ENCODE measurements at regions not wholly inside any gene's neighbourhood (a gene's known extent, or its start where the extent isn't known, plus 50 kb on each side); places are given as distances from the start of the nearest gene placed in this dataset.

DNA sequence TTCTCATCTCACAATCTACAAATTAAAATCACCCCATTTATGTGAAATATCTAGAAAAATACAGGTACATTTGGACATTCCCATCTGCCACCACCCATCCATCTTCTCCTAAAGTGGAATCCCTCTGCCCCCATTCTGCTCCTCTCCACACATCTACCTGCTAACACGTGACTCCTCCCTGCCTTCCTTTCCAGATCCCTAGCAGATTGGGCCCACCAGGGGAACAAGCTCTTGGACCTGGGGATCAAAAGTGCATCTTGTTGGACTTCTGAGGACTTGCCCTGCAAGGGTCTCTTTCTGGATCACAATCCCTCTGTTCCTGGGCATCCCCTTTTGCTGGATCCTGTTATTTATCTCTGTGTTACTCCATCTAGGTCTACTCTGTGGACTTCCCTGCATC is 107.6 kb downstream of the ZNF280B start:
- no peaks in the 10 kb centered on the region for H3K23me2 ChIP-seq (ENCODE audit: low read depth, low read length)
- H3K79me2 ChIP-seq (ENCODE audit: control insufficient read depth in 1 of 2, insufficient read depth in 2 of 2, low read length in 2 of 2): no peaks in the 10 kb centered on the region
- no peak overlapping the region for H4K91ac ChIP-seq (replicated peaks; ENCODE audit: insufficient read length, low read length)
- no peak overlapping the region for H3K18ac ChIP-seq (ENCODE audit: extremely low read depth, low read length)
- no peak overlapping the region for H3K56ac ChIP-seq (replicated peaks; ENCODE audit: insufficient read length, low read depth, low read length)
- no peak overlapping the region for H2AFZ ChIP-seq (ENCODE audit: low read length)
- no peak for FAIRE-seq
- H2AK5ac ChIP-seq (ENCODE audit: low read depth, low read length): no peak overlapping the region
- no peak overlapping the region for H4K5ac ChIP-seq (ENCODE audit: insufficient read length, low read depth, low read length)
- no peaks in the 10 kb centered on the region for H3K9me3 ChIP-seq (ENCODE audit: insufficient read depth in 2 of 2, low read depth in 1 of 2, low read length in 1 of 2)
- no peak overlapping the region for H3K23ac ChIP-seq (ENCODE audit: insufficient read length)
- H3K79me1 ChIP-seq (ENCODE audit: low read depth, low read length): no peaks in the 10 kb centered on the region
- ChIA-PET CTCF (ENCODE audit: partially characterized antibody) (interaction anchor here (0.8 to 1.7 kb wide), 6 partner anchors 9 to 273 kb away, joined by 3 to 7 read pairs (median 3); no protein-coding TSS in a partner anchor), POLR2A (ENCODE audit: partially characterized antibody) (no interaction called here)
- peaks cover 82 to 99% (median 95%) of the 10 kb centered on the region in 4 experiments for H3K27me3 ChIP-seq (replicated peaks in 1 of 4; ENCODE audit: control insufficient read depth in 3 of 4, extremely low read depth in 1 of 4, insufficient read depth in 3 of 4, low read length in 3 of 4)
- H3K27ac ChIP-seq (ENCODE audit: low read depth, low read length): no peak overlapping the region
- H3K14ac ChIP-seq (ENCODE audit: insufficient read length): no peak overlapping the region
- no peak for TF ChIP-seq KDM4A (IDR thresholded peaks at IDR 0.05; ENCODE audit: low read depth, low read length, severe bottlenecking)
- TF ChIP-seq GABPA (IDR thresholded peaks at IDR 0.05; ENCODE audit: borderline replicate concordance, insufficient read depth, low read length): no peak
- H2BK15ac ChIP-seq (ENCODE audit: low read length): no peak overlapping the region
- no peak overlapping the region for H2BK5ac ChIP-seq (ENCODE audit: low read depth, low read length)
- no peaks in the 10 kb centered on the region for H3K36me3 ChIP-seq (ENCODE audit: control insufficient read depth in 2 of 4, insufficient read depth in 4 of 4, low read length in 3 of 4)
- no peak overlapping the region for H3K9ac ChIP-seq (replicated peaks in 1 of 4; ENCODE audit: extremely low read depth in 1 of 4, low read depth in 3 of 4, low read length in 3 of 4)
- H2BK20ac ChIP-seq (ENCODE audit: low read length): no peak overlapping the region
- no peak for DNase-seq (ENCODE audit: low read depth in 1 of 2, low spot score in 2 of 2)
- no peak overlapping the region for H4K8ac ChIP-seq (ENCODE audit: extremely low read depth, insufficient read depth, low read length)
- 40% methylated on average over 1 of the region's 1 CpG; no CpG with 5 or more reads in 1 of the 2 experiments for WGBS, 2 experiments (ENCODE audit: extremely low coverage in 1 of 2, insufficient coverage in 1 of 2, insufficient read length in 1 of 2, insufficient replicate concordance in 2 of 2, low coverage in 1 of 2, low lambda C conversion rate in 2 of 2, missing lambda C conversion rate in 1 of 2)
- H3K4me2 ChIP-seq (ENCODE audit: insufficient read depth in 1 of 2, low read depth in 2 of 2, low read length in 2 of 2): no peak overlapping the region
- no peaks in the 10 kb centered on the region for H3K4me1 ChIP-seq (replicated peaks in 1 of 4; ENCODE audit: control insufficient read depth in 3 of 4, insufficient read depth in 4 of 4, low read length in 3 of 4)
- H3K4me3 ChIP-seq (ENCODE audit: extremely low read depth in 1 of 4, insufficient read depth in 2 of 4, low read depth in 3 of 4, low read length in 4 of 4): no peak overlapping the region
- no peak overlapping the region for H2BK120ac ChIP-seq (replicated peaks; ENCODE audit: low read depth, low read length)
- H3K4ac ChIP-seq (replicated peaks; ENCODE audit: insufficient read length, low read depth, low read length): no peak overlapping the region
- H4K20me1 ChIP-seq (replicated peaks in 1 of 2; ENCODE audit: control insufficient read depth in 1 of 2, insufficient read depth in 2 of 2, low read length in 2 of 2): peaks cover 0 to 14% of the 10 kb centered on the region in 2 experiments
- H2BK12ac ChIP-seq (ENCODE audit: low read depth, low read length): no peak overlapping the region

Measured in H1 (cell line).